IMR-90 (cell line): ENCODE measurements at regions not wholly inside any gene's neighbourhood (a gene's known extent, or its start where the extent isn't known, plus 50 kb on each side); places are given as distances from the start of the nearest gene placed in this dataset.

Experiments
- ATAC-seq: fragments of 200-7000 bp; cut with Tn5 transposase; 2 replicates; pipeline ENCODE4 v1.9.1; 2020; ENCODE audit warnings: low read depth, mild to moderate bottlenecking, moderate library complexity
- BruUV-seq: library from RNA; stranded (reverse); fragments of 400-500 nt; replicated peaks from 2 replicates; lab custom pipeline; 2021; lab: Mats Ljungman, UMichigan
- CTCF ChIA-PET: fragments of 300-600 bp; formaldehyde crosslinking; extraction: SDS; loops from one replicate; lab custom pipeline; 2021; ENCODE audit warnings: antibody characterized with exemption; lab: Yijun Ruan, JAX
- POLR2A ChIA-PET: fragments of 300-600 bp; sonication (Branson Sonifier 250); formaldehyde crosslinking; loops from one replicate; lab custom pipeline; 2022; ENCODE audit warnings: antibody characterized with exemption; ENCODE audit not compliant: unreplicated experiment; lab: Charles Lee
- DNase-seq: peaks from one replicate; pipeline ENCODE4 v3.0.0; 2013
- H2AFZ ChIP-seq: replicated peaks from 2 replicates; pipeline ENCODE3; 2013; ENCODE audit warnings: low read length, mild to moderate bottlenecking; ENCODE audit not compliant: poor library complexity
- H2AK5ac ChIP-seq: 2 replicates; pipeline ENCODE4 v1.6.1; 2013; ENCODE audit warnings: low read depth, low read length, inconsistent platforms
- H2AK9ac ChIP-seq: replicated peaks from 2 replicates; pipeline ENCODE3; 2013; ENCODE audit warnings: mild to moderate bottlenecking, low read depth, low read length, moderate library complexity; ENCODE audit not compliant: poor library complexity
- H2BK120ac ChIP-seq: 2 replicates; pipeline ENCODE4 v1.6.1; 2013; ENCODE audit warnings: low read depth, low read length, inconsistent platforms
- H2BK15ac ChIP-seq: 3 replicates; pipeline ENCODE4 v1.6.1; 2013; ENCODE audit warnings: low read depth, low read length, inconsistent platforms
- H2BK20ac ChIP-seq: 2 replicates; pipeline ENCODE4 v1.6.1; 2013; ENCODE audit warnings: low read depth, mild to moderate bottlenecking, inconsistent platforms, low read length, moderate library complexity
- H2BK5ac ChIP-seq: 2 replicates; pipeline ENCODE4 v1.6.1; 2013; ENCODE audit warnings: mild to moderate bottlenecking, low read depth, low read length, inconsistent platforms; ENCODE audit not compliant: poor library complexity, severe bottlenecking
- H3K14ac ChIP-seq: replicated peaks from 2 replicates; pipeline ENCODE4 v1.6.1; 2013; ENCODE audit warnings: low read depth, low read length, inconsistent platforms
- H3K18ac ChIP-seq: 2 replicates; pipeline ENCODE4 v1.6.1; 2013; ENCODE audit warnings: low read depth, low read length, control low read depth
- H3K23ac ChIP-seq: 2 replicates; pipeline ENCODE4 v1.6.1; 2013; ENCODE audit warnings: low read depth, low read length, inconsistent platforms
- H3K27ac ChIP-seq: 2 replicates; pipeline ENCODE4 v1.5.1; 2013; ENCODE audit warnings: mild to moderate bottlenecking, control low read depth, low read length; ENCODE audit not compliant: insufficient read depth
- H3K27me3 ChIP-seq: 2 replicates; pipeline ENCODE4 v1.6.1; 2013; ENCODE audit warnings: low read length; ENCODE audit not compliant: control insufficient read depth, insufficient read depth
- H3K36me3 ChIP-seq: 2 replicates; pipeline ENCODE4 v1.6.1; 2013; ENCODE audit warnings: low read length, mixed read lengths; ENCODE audit not compliant: control insufficient read depth, insufficient read depth
- H3K4ac ChIP-seq: 2 replicates; pipeline ENCODE4 v1.6.1; 2013; ENCODE audit warnings: low read depth, low read length, inconsistent platforms
- H3K4me1 ChIP-seq: 2 replicates; pipeline ENCODE4 v1.6.1; 2013; ENCODE audit warnings: low read length, mixed read lengths; ENCODE audit not compliant: control insufficient read depth, insufficient read depth
- H3K4me2 ChIP-seq: 2 replicates; pipeline ENCODE4 v1.6.1; 2013; ENCODE audit warnings: low read depth, mild to moderate bottlenecking, control low read depth, low read length, moderate library complexity
- H3K4me3 ChIP-seq: 2 replicates; pipeline ENCODE4 v1.5.1; 2013; ENCODE audit warnings: low read depth, mild to moderate bottlenecking, control low read depth, low read length, moderate library complexity; ENCODE audit not compliant: insufficient read depth
- H3K56ac ChIP-seq: 2 replicates; pipeline ENCODE4 v1.6.1; 2013; ENCODE audit warnings: low read length, inconsistent platforms; ENCODE audit not compliant: insufficient read depth; ENCODE audit errors: extremely low read depth
- H3K79me1 ChIP-seq, 2 experiments: 2 replicates each; pipeline ENCODE4 v1.6.1; 2013; ENCODE audit warnings: low read length in 2 of 2, inconsistent platforms in 1 of 2, low read depth in 1 of 2
- H3K9ac ChIP-seq: 2 replicates; pipeline ENCODE4 v1.6.1; 2013; ENCODE audit warnings: low read depth, low read length, control low read depth
- H3K9me1 ChIP-seq: 2 replicates; pipeline ENCODE4 v1.6.1; 2013; ENCODE audit warnings: low read length, inconsistent platforms; ENCODE audit not compliant: insufficient read depth
- H3K9me3 ChIP-seq: 2 replicates; pipeline ENCODE4 v1.6.1; 2013; ENCODE audit warnings: low read length; ENCODE audit not compliant: control insufficient read depth, insufficient read depth
- H4K20me1 ChIP-seq: 2 replicates; pipeline ENCODE4 v1.6.1; 2013; ENCODE audit warnings: low read length, inconsistent platforms; ENCODE audit not compliant: insufficient read depth
- H4K5ac ChIP-seq: 2 replicates; pipeline ENCODE4 v1.6.1; 2013; ENCODE audit warnings: mild to moderate bottlenecking, low read depth, low read length, control low read depth
- H4K8ac ChIP-seq, 2 experiments: 2 replicates each; pipeline ENCODE4 v1.6.1; 2013; ENCODE audit warnings: low read depth in 2 of 2, low read length in 2 of 2, control low read depth in 1 of 2, inconsistent platforms in 1 of 2
- H4K91ac ChIP-seq: 2 replicates; pipeline ENCODE4 v1.6.1; 2013; ENCODE audit warnings: low read depth, low read length, inconsistent platforms; ENCODE audit not compliant: insufficient read depth
- CEBPB ChIP-seq: IDR thresholded peaks from 2 replicates; pipeline ENCODE4 v1.6.1; 2012; ENCODE audit warnings: low read depth, low read length, improper control_type of control experiment
- CHD1 ChIP-seq: IDR thresholded peaks from 2 replicates; pipeline ENCODE4 v1.6.1; 2012; ENCODE audit warnings: low read depth, low read length, improper control_type of control experiment
- CTCF ChIP-seq: conservative IDR thresholded peaks from 2 replicates; pipeline ENCODE4 v1.5.1; 2012; ENCODE audit warnings: mild to moderate bottlenecking, low read depth, low read length, improper control_type of control experiment
- FOS ChIP-seq: fragments of 150-350 bp; IDR thresholded peaks from 2 replicates; pipeline ENCODE4 v1.6.1; 2016; ENCODE audit warnings: low read depth, low read length
- MAFK ChIP-seq: IDR thresholded peaks from 2 replicates; pipeline ENCODE4 v1.6.1; 2012; ENCODE audit warnings: low read depth, low read length, improper control_type of control experiment
- NFE2L2 ChIP-seq: fragments of 150-350 bp; IDR thresholded peaks from 2 replicates; pipeline ENCODE4 v1.6.1; 2016; ENCODE audit warnings: low read depth, mild to moderate bottlenecking, low read length
- POLR2A ChIP-seq: IDR thresholded peaks from 2 replicates; pipeline ENCODE4 v1.6.1; 2012; ENCODE audit warnings: mild to moderate bottlenecking, low read depth, low read length
- RAD21 ChIP-seq: IDR thresholded peaks from 2 replicates; pipeline ENCODE4 v1.6.1; 2012; ENCODE audit warnings: low read length, improper control_type of control experiment
- RCOR1 ChIP-seq: IDR thresholded peaks from 2 replicates; pipeline ENCODE4 v1.6.1; 2012; ENCODE audit warnings: mild to moderate bottlenecking, low read length, improper control_type of control experiment; ENCODE audit not compliant: insufficient replicate concordance
- RFX5 ChIP-seq: IDR thresholded peaks from 2 replicates; pipeline ENCODE4 v1.8.0; 2012; ENCODE audit warnings: low read depth, mild to moderate bottlenecking, low read length, moderate library complexity
- SMC3 ChIP-seq: fragments of 150-350 bp; IDR thresholded peaks from 2 replicates; pipeline ENCODE4 v1.6.1; 2016; ENCODE audit warnings: low read depth, mild to moderate bottlenecking, antibody characterized with exemption, low read length, moderate library complexity
- USF2 ChIP-seq: fragments of 150-350 bp; IDR thresholded peaks from 2 replicates; pipeline ENCODE4 v1.6.1; 2017; ENCODE audit warnings: mild to moderate bottlenecking, antibody characterized with exemption, low read length, low read depth
- WGBS, 2 experiments: methylation state at CpG; one replicate each; pipeline versions ENCODE4 v1.1.5 to v1.1.7; 2013; ENCODE audit warnings: missing lambda C conversion rate in 2 of 2; ENCODE audit not compliant: insufficient read length in 1 of 2; ENCODE audit errors: extremely low coverage in 2 of 2; 5-methylcytosine and 5-hydroxymethylcytosine counted together
- dilution Hi-C: fragments of 300-500 bp; cut with HindIII; formaldehyde crosslinking; loops from one replicate; pipeline ENCODE4 v1.14.3; 2018; ENCODE audit warnings: low sequenced_read_pairs; ENCODE audit not compliant: unreplicated experiment
- in situ Hi-C: fragments of 300-500 bp; cut with MboI; formaldehyde crosslinking; loops from 3 replicates; pipeline ENCODE4 v1.14.3; 2019; ENCODE audit warnings: low sequenced_read_pairs, inconsistent platforms, mixed read lengths
- intact Hi-C: fragments of 100-400 bp; cut with micrococcal nuclease; formaldehyde crosslinking; loops from 2 replicates; pipeline ENCODE4 v1.10.0; 2022
- TF ChIP-seq, protein P1 (sequence below): fragments of 150-350 bp; IDR thresholded peaks from 2 replicates; pipeline ENCODE4 v1.6.1; 2016; ENCODE audit warnings: low read depth, mild to moderate bottlenecking, low read length, moderate library complexity, borderline replicate concordance

- Histone ChIP-seq H2AK9ac (no peak overlapping the region), H2AK5ac (no peak overlapping the region), H2AFZ (no peak overlapping the region), H2BK5ac (no peak overlapping the region), H3K4me3 (no peak overlapping the region), H3K27ac (no peak overlapping the region), H3K27me3 (peaks cover 79% of the 10 kb centered on the region), H4K8ac (no peak overlapping the region), H3K4me1 (no peaks in the 10 kb centered on the region), H3K14ac (no peak overlapping the region), H2BK20ac (no peak overlapping the region), H3K9me1 (no peaks in the 10 kb centered on the region), H4K91ac (no peak overlapping the region), H4K5ac (no peak overlapping the region), H2BK120ac (no peak overlapping the region), H3K23ac (no peak overlapping the region), H3K18ac (no peak overlapping the region), H3K79me1 (no peaks in the 10 kb centered on the region), H3K36me3 (no peaks in the 10 kb centered on the region), H2BK15ac (no peak overlapping the region), H3K4ac (no peak overlapping the region), H3K56ac (no peak overlapping the region), H3K4me2 (no peak overlapping the region), H3K9me3 (peaks cover 12% of the 10 kb centered on the region), H4K20me1 (no peaks in the 10 kb centered on the region), H3K9ac (no peak overlapping the region)
- WGBS, 2 experiments: 64% methylated on average over 2 of the region's 8 CpGs; no CpG with 5 or more reads in 1 of the 2 experiments
- POLR2A ChIA-PET: no interaction called here
- TF ChIP-seq RFX5: no peak
- TF ChIP-seq POLR2A: no peak
- no peak for TF ChIP-seq SMC3
- TF ChIP-seq FOS: no peak
- TF ChIP-seq MAFK: no peak
- TF ChIP-seq USF2: no peak
- no peak for TF ChIP-seq RCOR1
- no peak for TF ChIP-seq RAD21
- no peak for TF ChIP-seq CTCF
- TF ChIP-seq, protein P1, sequence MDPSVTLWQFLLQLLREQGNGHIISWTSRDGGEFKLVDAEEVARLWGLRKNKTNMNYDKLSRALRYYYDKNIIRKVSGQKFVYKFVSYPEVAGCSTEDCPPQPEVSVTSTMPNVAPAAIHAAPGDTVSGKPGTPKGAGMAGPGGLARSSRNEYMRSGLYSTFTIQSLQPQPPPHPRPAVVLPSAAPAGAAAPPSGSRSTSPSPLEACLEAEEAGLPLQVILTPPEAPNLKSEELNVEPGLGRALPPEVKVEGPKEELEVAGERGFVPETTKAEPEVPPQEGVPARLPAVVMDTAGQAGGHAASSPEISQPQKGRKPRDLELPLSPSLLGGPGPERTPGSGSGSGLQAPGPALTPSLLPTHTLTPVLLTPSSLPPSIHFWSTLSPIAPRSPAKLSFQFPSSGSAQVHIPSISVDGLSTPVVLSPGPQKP: no peak
- TF ChIP-seq CHD1: no peak
- TF ChIP-seq CEBPB: no peak
- TF ChIP-seq NFE2L2: no peak
- in situ Hi-C loops (no loop called here), dilution Hi-C loops (no loop called here), intact Hi-C loops (no loop called here)
- no TSS peak for BruUV-seq
- DNase-seq (no peak), ATAC-seq (no peak)
- CTCF ChIA-PET: interaction anchor here (0.6 kb wide), 1 partner anchor 8 kb away, joined by 3 read pairs; no protein-coding TSS in a partner anchor
These were observed 245.9 kb downstream of the TFCP2L1 start for GRCh38 chr2:121038891-121039616.
